HepG2 (cell line): ENCODE measurements at regions not wholly inside any gene's neighbourhood (a gene's known extent, or its start where the extent isn't known, plus 50 kb on each side); places are given as distances from the start of the nearest gene placed in this dataset.

Experiments
- ATAC-seq: fragments of 200-7000 bp; cut with Tn5 transposase; 3 replicates; pipeline ENCODE4 v1.9.1; 2020; ENCODE audit warnings: mild to moderate bottlenecking, moderate library complexity
- BruUV-seq: library from RNA; stranded (reverse); fragments of 400-500 nt; replicated peaks from 2 replicates; lab custom pipeline; 2021; lab: Mats Ljungman, UMichigan
- CTCF ChIA-PET: fragments of 300-600 bp; formaldehyde crosslinking; extraction: SDS; loops from one replicate; lab custom pipeline; 2021; ENCODE audit warnings: low total read pairs, inconsistent platforms, low intra/inter-chr PET ratio; lab: Yijun Ruan, JAX
- POLR2A ChIA-PET: fragments of 350-600 bp; sonication (Branson Sonifier 250); formaldehyde crosslinking; loops from one replicate; lab custom pipeline; 2020; ENCODE audit warnings: antibody characterized with exemption, inconsistent platforms; lab: Yijun Ruan, JAX
- DNase-seq: peaks from one replicate; pipeline ENCODE4 v3.0.0-alpha.2; 2015; ENCODE audit warnings: low spot score
- FAIRE-seq: peaks from 3 replicates; lab custom pipeline; 2011; peaks lifted over from hg19 to GRCh38; lab: Jason Lieb, UNC
- H2AFZ ChIP-seq: one replicate; pipeline ENCODE4 v1.6.1; 2011; ENCODE audit warnings: low read length, inconsistent platforms
- H3K27ac ChIP-seq: fragments of 300-600 bp; 3 replicates; pipeline ENCODE4 v1.8.0; 2011; ENCODE audit warnings: mixed run types, mild to moderate bottlenecking, mixed read lengths, low read length, inconsistent platforms; ENCODE audit not compliant: insufficient read depth; ENCODE audit errors: extremely low read length
- H3K27me3 ChIP-seq, 2 experiments: fragments of 200-600 bp in 1 of 2; 2 replicates in 1 of 2; 3 replicates in 1 of 2; pipeline versions ENCODE4 v1.6.0 to v1.8.0; 2011; ENCODE audit warnings: low read length in 2 of 2, mild to moderate bottlenecking in 2 of 2, moderate library complexity in 2 of 2, inconsistent platforms in 1 of 2; ENCODE audit not compliant: insufficient read depth in 2 of 2, control insufficient read depth in 1 of 2
- H3K36me3 ChIP-seq, 2 experiments: fragments of 200-600 bp in 1 of 2; replicated peaks in 1 of 2; 2 replicates in 1 of 2; 3 replicates in 1 of 2; pipeline versions ENCODE4 v1.5.1 to v1.8.0; 2011; ENCODE audit warnings: low read length in 2 of 2, inconsistent platforms in 1 of 2; ENCODE audit not compliant: insufficient read depth in 2 of 2, control insufficient read depth in 1 of 2
- H3K4me1 ChIP-seq: 2 replicates; pipeline ENCODE4 v1.5.1; 2012; ENCODE audit warnings: low read length, inconsistent platforms; ENCODE audit not compliant: insufficient read depth
- H3K4me2 ChIP-seq: 2 replicates; pipeline ENCODE4 v1.6.0; 2011; ENCODE audit warnings: low read depth, low read length, inconsistent platforms
- H3K4me3 ChIP-seq, 3 experiments: fragments of 200-600 bp in 1 of 3; sonication (generic), shearing (Covaris generic) in 1 of 3; replicated peaks in 1 of 3; 2 replicates each; pipeline ENCODE4 v1.5.1; 2011 to 2016; ENCODE audit warnings: low read length in 3 of 3, inconsistent platforms in 2 of 3, low read depth in 2 of 3, mild to moderate bottlenecking in 2 of 3, control low read depth in 1 of 3, mixed read lengths in 1 of 3; ENCODE audit not compliant: insufficient read depth in 1 of 3
- H3K79me2 ChIP-seq: one replicate; pipeline ENCODE4 v1.6.1; 2011; ENCODE audit warnings: low read length, inconsistent platforms; ENCODE audit not compliant: insufficient read depth
- H3K9ac ChIP-seq: 2 replicates; pipeline ENCODE4 v1.6.0; 2011; ENCODE audit warnings: mild to moderate bottlenecking, low read depth, low read length, inconsistent platforms; ENCODE audit not compliant: insufficient read depth
- H3K9me3 ChIP-seq: 2 replicates; pipeline ENCODE4 v1.5.1; 2012; ENCODE audit warnings: mild to moderate bottlenecking, low read length
- H4K20me1 ChIP-seq: 2 replicates; pipeline ENCODE4 v1.6.0; 2011; ENCODE audit warnings: inconsistent platforms, mild to moderate bottlenecking, low read length, moderate library complexity; ENCODE audit not compliant: insufficient read depth
- ARID4A ChIP-seq: sonication (generic); formaldehyde crosslinking; IDR thresholded peaks from 2 replicates; pipeline ENCODE4 v1.5.0; 2020; ENCODE audit warnings: mild to moderate bottlenecking, missing genetic modification reagents, borderline replicate concordance
- CTCF ChIP-seq: sonication (generic); formaldehyde crosslinking; IDR thresholded peaks from 2 replicates; pipeline ENCODE4 v1.5.0; 2020; ENCODE audit warnings: mild to moderate bottlenecking, missing genetic modification reagents, moderate library complexity
- KDM2A ChIP-seq: sonication (generic); formaldehyde crosslinking; IDR thresholded peaks from 2 replicates; pipeline ENCODE4 v1.4.0; 2020; ENCODE audit warnings: low read depth, missing genetic modification reagents, borderline replicate concordance
- RAD21 ChIP-seq: fragments of 450-650 bp; formaldehyde crosslinking; IDR thresholded peaks from 2 replicates; pipeline ENCODE4 v1.5.0; 2020; ENCODE audit warnings: mild to moderate bottlenecking
- SATB2 ChIP-seq: sonication (generic); formaldehyde crosslinking; IDR thresholded peaks from 2 replicates; pipeline ENCODE4 v1.5.0; 2020; ENCODE audit warnings: missing genetic modification reagents
- SSRP1 ChIP-seq: IDR thresholded peaks from 2 replicates; pipeline ENCODE4 v1.6.1; 2016; ENCODE audit warnings: control low read depth
- ZBTB21 ChIP-seq: sonication (generic); formaldehyde crosslinking; IDR thresholded peaks from 2 replicates; pipeline ENCODE4 v1.4.0; 2020; ENCODE audit warnings: missing genetic modification reagents
- ZNF17 ChIP-seq: sonication (generic); formaldehyde crosslinking; IDR thresholded peaks from 2 replicates; pipeline ENCODE4 v1.5.0; 2020; ENCODE audit warnings: mild to moderate bottlenecking, missing genetic modification reagents
- ZNF274 ChIP-seq: sonication (generic); formaldehyde crosslinking; IDR thresholded peaks from 2 replicates; pipeline ENCODE4 v1.5.1; 2020; ENCODE audit warnings: mild to moderate bottlenecking, missing genetic modification reagents
- ZNF547 ChIP-seq: sonication (generic); formaldehyde crosslinking; IDR thresholded peaks from 2 replicates; pipeline ENCODE4 v1.5.1; 2020; ENCODE audit warnings: mild to moderate bottlenecking, missing genetic modification reagents
- WGBS: methylation state at CpG from one replicate; pipeline ENCODE4 v1.1.6; 2017; ENCODE audit warnings: low lambda C conversion rate; 5-methylcytosine and 5-hydroxymethylcytosine counted together
- in situ Hi-C: cut with HindIII; loops from 2 replicates; pipeline ENCODE4 v1.10.0; 2017; ENCODE audit warnings: low pct_unique_long_range_greater_than_20kb; ENCODE audit not compliant: extremely low pct_ligation_motif_present
- intact Hi-C: fragments of 100-400 bp; cut with micrococcal nuclease; formaldehyde crosslinking; loops from one replicate; pipeline ENCODE4 v1.10.0; 2022; ENCODE audit not compliant: unreplicated experiment
- TF ChIP-seq, protein P1 (sequence below): sonication (generic); formaldehyde crosslinking; IDR thresholded peaks from 2 replicates; pipeline ENCODE4 v1.8.0; 2022; ENCODE audit warnings: mild to moderate bottlenecking, missing genetic modification reagents; ENCODE audit not compliant: insufficient replicate concordance
- TF ChIP-seq, protein P2 (sequence below): sonication (generic); formaldehyde crosslinking; conservative IDR thresholded peaks from 2 replicates; pipeline ENCODE4 v1.8.0; 2022; ENCODE audit warnings: mild to moderate bottlenecking, moderate library complexity, missing genetic modification reagents
- TF ChIP-seq, protein P3 (sequence below): sonication (generic); formaldehyde crosslinking; IDR thresholded peaks from 2 replicates; pipeline ENCODE4 v1.8.1; 2023; ENCODE audit warnings: missing genetic modification reagents, inconsistent platforms, borderline replicate concordance

DNA sequence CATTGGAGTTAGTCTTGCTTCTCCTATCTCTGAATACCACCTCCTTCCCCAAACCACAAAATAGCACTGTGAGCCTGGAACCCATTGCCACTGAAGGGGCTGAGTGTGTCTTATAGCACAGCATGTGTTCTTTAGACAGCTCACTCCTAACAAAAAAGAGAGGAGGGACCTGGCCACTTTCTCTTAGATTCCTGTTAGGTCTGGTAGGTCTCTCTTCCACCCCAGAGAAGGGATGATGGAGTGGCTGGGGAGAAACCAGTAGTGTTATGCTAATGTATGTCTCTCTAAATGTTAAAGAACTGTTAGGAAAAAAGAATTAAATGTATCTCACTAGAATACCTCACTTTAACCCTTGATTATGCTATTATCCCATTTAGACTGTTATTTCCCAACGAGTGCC lies 340.3 kb downstream of the EPHA7 start:
- Histone ChIP-seq H3K9ac (no peak overlapping the region), H3K36me3 (no peaks in the 10 kb centered on the region), H3K4me3 (no peak overlapping the region), H3K27me3 (no peaks in the 10 kb centered on the region), H3K4me1 (no peaks in the 10 kb centered on the region), H3K79me2 (no peaks in the 10 kb centered on the region), H3K4me2 (no peak overlapping the region), H3K27ac (no peak overlapping the region), H2AFZ (no peak overlapping the region), H3K9me3 (no peaks in the 10 kb centered on the region), H4K20me1 (no peaks in the 10 kb centered on the region)
- 0% methylated on average over 1 of the region's 1 CpG for WGBS
- no peak for FAIRE-seq
- no peak for ATAC-seq
- in situ Hi-C loops = no loop called here
- TF ChIP-seq ZNF274 (CRISPR knock-in tag) (no peak), ZNF17 (CRISPR knock-in tag) (no peak), SATB2 (CRISPR knock-in tag) (no peak), ARID4A (CRISPR knock-in tag) (no peak), RAD21 (no peak), CTCF (no peak), SSRP1 (CRISPR knock-in tag) (no peak), KDM2A (CRISPR knock-in tag) (no peak), ZBTB21 (no peak), ZNF547 (no peak)
- TF ChIP-seq, protein P1, sequence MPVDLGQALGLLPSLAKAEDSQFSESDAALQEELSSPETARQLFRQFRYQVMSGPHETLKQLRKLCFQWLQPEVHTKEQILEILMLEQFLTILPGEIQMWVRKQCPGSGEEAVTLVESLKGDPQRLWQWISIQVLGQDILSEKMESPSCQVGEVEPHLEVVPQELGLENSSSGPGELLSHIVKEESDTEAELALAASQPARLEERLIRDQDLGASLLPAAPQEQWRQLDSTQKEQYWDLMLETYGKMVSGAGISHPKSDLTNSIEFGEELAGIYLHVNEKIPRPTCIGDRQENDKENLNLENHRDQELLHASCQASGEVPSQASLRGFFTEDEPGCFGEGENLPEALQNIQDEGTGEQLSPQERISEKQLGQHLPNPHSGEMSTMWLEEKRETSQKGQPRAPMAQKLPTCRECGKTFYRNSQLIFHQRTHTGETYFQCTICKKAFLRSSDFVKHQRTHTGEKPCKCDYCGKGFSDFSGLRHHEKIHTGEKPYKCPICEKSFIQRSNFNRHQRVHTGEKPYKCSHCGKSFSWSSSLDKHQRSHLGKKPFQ (CRISPR knock-in tag) = no peak
- TF ChIP-seq, protein P2, sequence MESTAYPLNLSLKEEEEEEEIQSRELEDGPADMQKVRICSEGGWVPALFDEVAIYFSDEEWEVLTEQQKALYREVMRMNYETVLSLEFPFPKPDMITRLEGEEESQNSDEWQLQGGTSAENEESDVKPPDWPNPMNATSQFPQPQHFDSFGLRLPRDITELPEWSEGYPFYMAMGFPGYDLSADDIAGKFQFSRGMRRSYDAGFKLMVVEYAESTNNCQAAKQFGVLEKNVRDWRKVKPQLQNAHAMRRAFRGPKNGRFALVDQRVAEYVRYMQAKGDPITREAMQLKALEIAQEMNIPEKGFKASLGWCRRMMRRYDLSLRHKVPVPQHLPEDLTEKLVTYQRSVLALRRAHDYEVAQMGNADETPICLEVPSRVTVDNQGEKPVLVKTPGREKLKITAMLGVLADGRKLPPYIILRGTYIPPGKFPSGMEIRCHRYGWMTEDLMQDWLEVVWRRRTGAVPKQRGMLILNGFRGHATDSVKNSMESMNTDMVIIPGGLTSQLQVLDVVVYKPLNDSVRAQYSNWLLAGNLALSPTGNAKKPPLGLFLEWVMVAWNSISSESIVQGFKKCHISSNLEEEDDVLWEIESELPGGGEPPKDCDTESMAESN = no peak
- TF ChIP-seq, protein P3, sequence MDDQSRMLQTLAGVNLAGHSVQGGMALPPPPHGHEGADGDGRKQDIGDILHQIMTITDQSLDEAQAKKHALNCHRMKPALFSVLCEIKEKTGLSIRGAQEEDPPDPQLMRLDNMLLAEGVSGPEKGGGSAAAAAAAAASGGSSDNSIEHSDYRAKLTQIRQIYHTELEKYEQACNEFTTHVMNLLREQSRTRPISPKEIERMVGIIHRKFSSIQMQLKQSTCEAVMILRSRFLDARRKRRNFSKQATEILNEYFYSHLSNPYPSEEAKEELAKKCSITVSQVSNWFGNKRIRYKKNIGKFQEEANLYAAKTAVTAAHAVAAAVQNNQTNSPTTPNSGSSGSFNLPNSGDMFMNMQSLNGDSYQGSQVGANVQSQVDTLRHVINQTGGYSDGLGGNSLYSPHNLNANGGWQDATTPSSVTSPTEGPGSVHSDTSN (CRISPR knock-in tag) = no peak
- no TSS peak for BruUV-seq
- intact Hi-C loops = no loop called here
- CTCF ChIA-PET = no interaction called here
- POLR2A ChIA-PET = no interaction called here
- no peak for DNase-seq
